RPMI8226 (cell line): ENCODE measurements at regions not wholly inside any gene's neighbourhood (a gene's known extent, or its start where the extent isn't known, plus 50 kb on each side); places are given as distances from the start of the nearest gene placed in this dataset.

ENCODE experiments used
- DNase-seq: peaks from one replicate; pipeline ENCODE4 v3.0.0-alpha.2; 2015

GRCh38 chr11:11076879-11077278, 219.0 kb upstream of the ZBED5 start:
- DNase-seq = no peak

- DNase-seq = no peak
Measured at GRCh38 chr11:11076276-11076675, 218.4 kb upstream of the ZBED5 start.

- DNase-seq = no peak
Measured at GRCh38 chr11:11075515-11076171, 217.8 kb upstream of the ZBED5 start.

GRCh38 chr11:11074686-11075335, 217.0 kb upstream of the ZBED5 start:
- DNase-seq = no peak

GRCh38 chr11:11073996-11074395, 216.1 kb upstream of the ZBED5 start:
- no peak for DNase-seq

GRCh38 chr11:11072067-11072466, 214.2 kb upstream of the ZBED5 start:
- DNase-seq = no peak

- DNase-seq = no peak
Measured at GRCh38 chr11:11071486-11071885, 213.6 kb upstream of the ZBED5 start.

GRCh38 chr11:11070976-11071375, 213.1 kb upstream of the ZBED5 start:
- no peak for DNase-seq

GRCh38 chr11:11069841-11070835, 212.3 kb upstream of the ZBED5 start:
- no peak for DNase-seq

GRCh38 chr11:11068113-11068512, 210.3 kb upstream of the ZBED5 start:
- DNase-seq = no peak

GRCh38 chr11:11065396-11065795, 207.5 kb upstream of the ZBED5 start:
- DNase-seq = no peak

- no peak for DNase-seq
Measured at GRCh38 chr11:11057472-11057854, 199.6 kb upstream of the ZBED5 start.

GRCh38 chr11:11056749-11057471, 199.1 kb upstream of the ZBED5 start:
- DNase-seq = no peak

- DNase-seq = no peak
Measured at GRCh38 chr11:11056316-11056715, 198.5 kb upstream of the ZBED5 start.

- DNase-seq = no peak
Measured at GRCh38 chr11:11047851-11048610, 190.2 kb upstream of the ZBED5 start.

GRCh38 chr11:11046781-11047180, 188.9 kb upstream of the ZBED5 start:
- no peak for DNase-seq

GRCh38 chr11:11045156-11045930, 187.5 kb upstream of the ZBED5 start:
- DNase-seq = no peak

- no peak for DNase-seq
Measured at GRCh38 chr11:11044137-11044855, 186.4 kb upstream of the ZBED5 start.

- DNase-seq = no peak
Measured at GRCh38 chr11:11043721-11044120, 185.9 kb upstream of the ZBED5 start.

GRCh38 chr11:11039208-11039965, 181.5 kb upstream of the ZBED5 start:
- no peak for DNase-seq
